Breast epithelium (tissue), 4 donors: ENCODE measurements at regions not wholly inside any gene's neighbourhood (a gene's known extent, or its start where the extent isn't known, plus 50 kb on each side); places are given as distances from the start of the nearest gene placed in this dataset.
A peak's percentile ranks its signal among the peaks of the same experiment; 100 is the strongest.

Experiments used
- DNase-seq, 2 donors: peaks; one replicate each; pipeline ENCODE4 v3.0.0-alpha.2; 2019; ENCODE audit warnings: low spot score in 2 of 2
- H3K27ac ChIP-seq, 2 donors: fragments of 200-600 bp; sonication (generic) in 1 of 2; one replicate each; pipeline ENCODE4 v1.5.1; 2016 to 2019; ENCODE audit warnings: mild to moderate bottlenecking in 1 of 2
- H3K27me3 ChIP-seq, 2 donors: fragments of 200-600 bp; sonication (generic) in 1 of 2; one replicate each; pipeline versions ENCODE4 v1.5.1 to v1.6.0; 2017 to 2019; ENCODE audit warnings: control low read depth in 1 of 2, mild to moderate bottlenecking in 1 of 2
- H3K36me3 ChIP-seq: fragments of 200-600 bp; one replicate; pipeline ENCODE4 v1.5.1; 2019
- H3K4me1 ChIP-seq, 2 donors: fragments of 200-600 bp; sonication (generic); one replicate each; pipeline ENCODE4 v1.5.1; 2016 to 2019; ENCODE audit warnings: control low read depth in 1 of 2
- H3K4me3 ChIP-seq, 3 donors: fragments of 200-600 bp; sonication (generic); 1 replicate in 2 of 3; 2 replicates in 1 of 3; pipeline ENCODE4 v1.5.1; 2016 to 2019; ENCODE audit warnings: mild to moderate bottlenecking in 3 of 3, moderate library complexity in 2 of 3
- H3K9me3 ChIP-seq, 2 donors: fragments of 200-600 bp; sonication (generic) in 1 of 2; one replicate each; pipeline ENCODE4 v1.5.1; 2016 to 2019; ENCODE audit warnings: control low read depth in 1 of 2
- POLR2A ChIP-seq: fragments of 450-650 bp; IDR thresholded peaks from one replicate; pipeline ENCODE4 v1.6.1; 2016; ENCODE audit warnings: antibody characterized with exemption, mild to moderate bottlenecking, moderate library complexity
- POLR2AphosphoS5 ChIP-seq, 3 donors: sonication (generic); formaldehyde crosslinking; IDR thresholded peaks; one replicate each; pipeline ENCODE4 v1.6.1; 2017; ENCODE audit warnings: antibody characterized with exemption in 3 of 3
- intact Hi-C: fragments of 100-400 bp; cut with DNase I; formaldehyde crosslinking; loops from one replicate; pipeline ENCODE4 v1.15.1; 2023; ENCODE audit warnings: low total_unique reads
- TF ChIP-seq, protein P1 (sequence below), 3 donors: fragments of 450-650 bp; IDR thresholded peaks; one replicate each; pipeline ENCODE4 v1.5.1; 2016 to 2017; ENCODE audit warnings: antibody characterized with exemption in 3 of 3, mild to moderate bottlenecking in 3 of 3, moderate library complexity in 3 of 3

DNA sequence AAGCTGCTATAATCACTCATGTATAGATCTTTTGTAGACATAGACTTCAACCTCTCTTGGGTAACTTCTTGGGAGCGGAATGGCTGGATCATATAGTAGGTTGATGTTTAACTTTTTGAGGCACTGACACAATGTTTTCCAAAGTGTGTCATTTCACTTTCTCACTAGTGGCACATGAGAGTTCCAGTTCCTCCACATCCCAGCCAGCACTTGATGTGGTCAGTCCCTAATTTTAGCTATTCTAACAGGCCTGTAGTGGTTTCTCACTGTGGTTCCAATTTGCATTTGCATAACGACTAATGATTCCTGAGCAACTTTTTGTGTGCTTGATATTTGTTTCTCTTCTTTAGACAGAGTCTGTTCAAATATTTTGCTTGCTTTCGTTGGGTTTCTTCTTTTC, 221.3 kb downstream of the DLL1 start:
- Histone ChIP-seq H3K36me3 (no peaks in the 10 kb centered on the region), H3K4me1 (no peaks in the 10 kb centered on the region), H3K27ac (no peak overlapping the region), H3K27me3 (no peaks in the 10 kb centered on the region), H3K9me3 (peaks cover 5 to 7% of the 10 kb centered on the region in 2 donors), H3K4me3 (no peak overlapping the region)
- TF ChIP-seq, protein P1, sequence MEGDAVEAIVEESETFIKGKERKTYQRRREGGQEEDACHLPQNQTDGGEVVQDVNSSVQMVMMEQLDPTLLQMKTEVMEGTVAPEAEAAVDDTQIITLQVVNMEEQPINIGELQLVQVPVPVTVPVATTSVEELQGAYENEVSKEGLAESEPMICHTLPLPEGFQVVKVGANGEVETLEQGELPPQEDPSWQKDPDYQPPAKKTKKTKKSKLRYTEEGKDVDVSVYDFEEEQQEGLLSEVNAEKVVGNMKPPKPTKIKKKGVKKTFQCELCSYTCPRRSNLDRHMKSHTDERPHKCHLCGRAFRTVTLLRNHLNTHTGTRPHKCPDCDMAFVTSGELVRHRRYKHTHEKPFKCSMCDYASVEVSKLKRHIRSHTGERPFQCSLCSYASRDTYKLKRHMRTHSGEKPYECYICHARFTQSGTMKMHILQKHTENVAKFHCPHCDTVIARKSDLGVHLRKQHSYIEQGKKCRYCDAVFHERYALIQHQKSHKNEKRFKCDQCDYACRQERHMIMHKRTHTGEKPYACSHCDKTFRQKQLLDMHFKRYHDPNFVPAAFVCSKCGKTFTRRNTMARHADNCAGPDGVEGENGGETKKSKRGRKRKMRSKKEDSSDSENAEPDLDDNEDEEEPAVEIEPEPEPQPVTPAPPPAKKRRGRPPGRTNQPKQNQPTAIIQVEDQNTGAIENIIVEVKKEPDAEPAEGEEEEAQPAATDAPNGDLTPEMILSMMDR (IDR thresholded peaks at IDR 0.05), result no peak
- TF ChIP-seq POLR2A, result no peak
- no peak for TF ChIP-seq POLR2AphosphoS5 (IDR thresholded peaks at IDR 0.05)
- intact Hi-C loops, result no loop called here
- no peak for DNase-seq

DNA sequence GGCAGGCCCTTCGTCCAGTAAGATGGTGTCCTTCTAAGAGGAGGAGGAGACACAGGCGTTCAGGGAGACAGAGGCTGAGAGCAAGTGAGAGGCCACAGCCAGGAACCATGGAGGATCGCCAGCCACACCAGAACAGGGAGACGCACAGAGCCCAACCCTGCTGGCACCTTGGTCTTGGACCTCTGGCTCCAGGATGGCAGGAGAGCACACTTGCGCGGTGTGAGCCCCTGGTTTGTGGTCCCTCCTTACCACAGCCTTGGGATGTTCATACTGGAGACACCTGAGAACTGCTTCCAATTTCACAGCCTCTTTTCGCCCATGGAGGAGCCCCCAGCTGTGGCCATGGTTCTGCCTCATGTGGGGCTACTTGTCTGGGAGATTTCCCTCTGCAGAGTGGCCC, 222.4 kb downstream of the DLL1 start:
- DNase-seq, result no peak
- Histone ChIP-seq H3K4me3 (no peak overlapping the region), H3K4me1 (no peaks in the 10 kb centered on the region), H3K27ac (no peak overlapping the region), H3K36me3 (no peaks in the 10 kb centered on the region), H3K27me3 (no peaks in the 10 kb centered on the region), H3K9me3 (peaks cover 5 to 7% of the 10 kb centered on the region in 2 donors)
- intact Hi-C loops, result no loop called here
- TF ChIP-seq POLR2AphosphoS5 (IDR thresholded peaks at IDR 0.05) (no peak), POLR2A (no peak)
- TF ChIP-seq, protein P1 (IDR thresholded peaks at IDR 0.05), result no peak

DNA sequence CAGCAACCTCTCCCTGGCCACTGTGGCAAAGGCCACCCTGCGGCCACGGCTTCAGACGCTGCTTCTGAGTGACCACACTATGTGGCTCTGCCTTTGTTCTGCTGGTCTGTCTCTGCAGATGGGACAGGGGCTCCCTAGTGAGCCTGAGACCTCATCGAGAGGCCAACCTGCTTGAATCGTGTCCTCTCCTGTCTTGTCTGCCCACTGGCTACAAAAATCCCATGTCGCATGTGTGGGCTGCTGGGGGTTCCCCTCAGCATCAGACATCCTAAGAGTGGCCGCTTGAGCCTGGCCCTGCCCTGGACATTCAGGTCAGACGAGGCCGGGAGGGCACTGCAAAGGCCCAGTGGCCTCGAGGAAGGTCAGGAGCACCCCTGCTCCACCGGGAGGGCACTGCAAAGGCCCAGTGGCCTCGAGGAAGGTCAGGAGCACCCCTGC, 222.9 kb downstream of the DLL1 start:
- no peak for TF ChIP-seq POLR2AphosphoS5 (IDR thresholded peaks at IDR 0.05)
- TF ChIP-seq, protein P1 (IDR thresholded peaks at IDR 0.05), result no peak
- TF ChIP-seq POLR2A, result no peak
- DNase-seq, result peak in 1 of 2 donors; percentile 39
- H3K9me3 ChIP-seq, result peaks cover 5 to 7% of the 10 kb centered on the region in 2 donors
- intact Hi-C loops, result no loop called here
- H3K4me1 ChIP-seq, result no peaks in the 10 kb centered on the region
- H3K27me3 ChIP-seq, result no peaks in the 10 kb centered on the region
- no peak overlapping the region for H3K4me3 ChIP-seq
- no peaks in the 10 kb centered on the region for H3K36me3 ChIP-seq
- H3K27ac ChIP-seq, result no peak overlapping the region

DNA sequence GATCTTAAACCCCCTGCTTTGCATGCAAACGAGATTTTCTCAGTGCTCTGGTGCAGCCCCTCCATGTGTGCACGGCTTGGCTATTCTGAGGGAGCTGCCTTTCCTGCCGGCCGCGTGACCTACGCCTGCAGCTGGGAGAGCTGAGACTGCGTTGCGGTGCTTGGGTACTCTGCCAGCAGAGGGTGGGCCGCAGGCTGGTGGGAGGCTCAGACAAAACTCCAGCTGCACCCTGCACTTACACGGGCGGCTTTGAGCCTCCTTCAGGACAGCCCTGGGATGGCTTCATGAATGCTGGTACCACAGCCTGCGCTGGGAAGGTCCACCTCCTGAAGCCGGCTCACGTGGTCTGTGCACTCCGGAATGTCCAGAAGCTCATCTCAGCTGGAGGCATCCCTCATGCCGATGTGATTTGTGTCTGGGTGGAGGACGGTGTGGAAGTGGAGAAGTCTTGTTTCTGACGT, 223.7 kb downstream of the DLL1 start:
- Histone ChIP-seq H3K9me3 (peaks cover 5 to 7% of the 10 kb centered on the region in 2 donors), H3K4me1 (no peaks in the 10 kb centered on the region), H3K36me3 (no peaks in the 10 kb centered on the region), H3K4me3 (no peak overlapping the region), H3K27me3 (no peaks in the 10 kb centered on the region), H3K27ac (no peak overlapping the region)
- TF ChIP-seq POLR2A, result no peak
- no peak for TF ChIP-seq POLR2AphosphoS5 (IDR thresholded peaks at IDR 0.05)
- TF ChIP-seq, protein P1 (IDR thresholded peaks at IDR 0.05), result no peak
- intact Hi-C loops, result no loop called here
- DNase-seq, result peak in 1 of 2 donors; percentile 43

DNA sequence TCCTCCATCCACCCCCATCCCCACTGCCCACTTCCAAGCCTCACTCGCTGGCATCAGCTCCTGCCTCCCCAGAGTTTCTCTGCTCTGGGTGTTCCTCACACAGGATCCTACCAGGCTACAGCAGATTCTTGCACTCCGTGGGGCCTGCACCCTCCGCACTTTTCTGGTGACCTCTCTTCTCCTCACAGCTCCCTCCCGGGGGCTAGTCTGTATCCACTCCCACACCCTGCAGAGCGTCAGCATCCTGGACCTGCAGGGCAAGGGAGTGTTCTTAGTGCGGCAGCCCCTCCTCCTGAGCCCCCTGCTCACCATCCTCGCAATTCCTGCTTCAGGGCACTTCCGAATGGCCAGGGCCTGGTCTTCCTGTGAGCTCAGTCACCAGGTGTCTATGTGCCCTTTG, 224.2 kb downstream of the DLL1 start:
- Histone ChIP-seq H3K27ac (no peak overlapping the region), H3K27me3 (no peaks in the 10 kb centered on the region), H3K4me1 (no peaks in the 10 kb centered on the region), H3K4me3 (no peak overlapping the region), H3K9me3 (peaks cover 5 to 7% of the 10 kb centered on the region in 2 donors), H3K36me3 (no peaks in the 10 kb centered on the region)
- intact Hi-C loops, result no loop called here
- TF ChIP-seq POLR2A (no peak), POLR2AphosphoS5 (IDR thresholded peaks at IDR 0.05) (no peak)
- TF ChIP-seq, protein P1 (IDR thresholded peaks at IDR 0.05), result no peak
- peak in 1 of 2 donors; percentile 42 for DNase-seq
